ENCODE measurements at regions not wholly inside any gene's neighbourhood (a gene's known extent, or its start where the extent isn't known, plus 50 kb on each side); places are given as distances from the start of the nearest gene placed in this dataset.

DNA sequence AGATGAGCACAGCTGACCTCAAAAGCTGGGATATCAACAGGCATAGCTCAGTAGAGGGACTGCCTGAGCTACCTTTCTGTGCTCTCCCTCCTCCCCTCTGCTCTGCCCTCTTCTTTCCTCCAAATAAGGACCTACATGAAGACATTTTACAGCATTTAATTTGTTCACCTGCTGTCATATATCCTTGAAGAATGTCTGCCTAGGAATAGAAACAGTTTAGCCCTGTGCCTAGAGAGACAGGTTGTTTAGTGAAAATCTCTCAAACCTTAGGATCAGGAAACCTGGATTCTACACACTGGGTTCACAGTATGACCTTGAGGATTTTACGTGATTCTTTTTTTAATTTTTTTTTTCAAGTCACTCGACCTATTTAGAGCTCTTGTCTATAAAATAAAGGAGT is 213.0 kb upstream of the SETBP1 start:
- Histone ChIP-seq H3K9ac (ENCODE audit: low read length in 5 of 5) (no peak overlapping the region), H3K27me3 (ENCODE audit: control insufficient read depth in 5 of 5, insufficient read depth in 4 of 5, low read length in 5 of 5) (no peaks in the 10 kb centered on the region), H3K4me1 (ENCODE audit: control insufficient read depth in 5 of 5, insufficient read depth in 5 of 5, low read length in 5 of 5) (peaks cover 0 to 12% (median 4%) of the 10 kb centered on the region in 5 donors), H3K36me3 (ENCODE audit: control insufficient read depth in 5 of 5, insufficient read depth in 5 of 5, low read length in 5 of 5) (no peaks in the 10 kb centered on the region), H3K9me3 (ENCODE audit: control insufficient read depth in 5 of 5, low read length in 5 of 5) (no peaks in the 10 kb centered on the region), H3K4me3 (ENCODE audit: low read depth in 1 of 5, low read length in 5 of 5) (no peak overlapping the region), H3K27ac (ENCODE audit: low read depth, low read length) (no peak overlapping the region)

DNA sequence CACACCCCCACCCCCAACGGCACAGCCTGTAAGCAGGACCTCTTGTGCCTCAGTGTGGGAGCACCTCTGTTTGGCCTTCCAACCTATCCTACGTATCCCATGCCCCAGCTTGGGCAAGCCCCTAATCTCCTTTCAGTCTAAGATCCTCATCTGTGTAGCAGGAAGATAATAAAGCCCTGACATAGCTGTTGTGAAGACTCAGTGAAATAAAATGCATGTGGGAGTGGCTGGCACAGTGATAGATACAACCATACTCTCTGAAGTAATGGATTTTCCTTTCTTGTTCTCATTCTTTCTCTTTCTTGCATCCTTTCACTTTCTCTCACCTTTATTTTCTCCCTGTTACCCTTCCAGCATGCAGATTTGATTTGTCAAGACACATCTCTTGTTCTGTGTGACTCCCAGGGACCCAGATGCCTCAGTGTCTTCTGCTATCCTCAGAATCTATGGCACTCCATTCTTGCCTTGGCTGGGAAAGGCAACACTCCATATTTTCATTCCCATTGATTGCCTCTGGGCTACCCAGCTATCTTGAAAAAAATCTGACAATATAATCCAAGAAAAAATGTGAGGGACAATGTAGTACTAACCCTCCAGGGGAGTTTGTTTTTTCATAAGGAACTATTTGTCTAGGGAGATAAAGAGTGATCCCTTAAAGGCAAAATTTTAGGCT is 207.2 kb upstream of the SETBP1 start:
- no peak overlapping the region for H3K4me3 ChIP-seq (ENCODE audit: low read depth in 1 of 5, low read length in 5 of 5)
- peaks cover 0 to 5% (median 0%) of the 10 kb centered on the region in 5 donors for H3K4me1 ChIP-seq (ENCODE audit: control insufficient read depth in 5 of 5, insufficient read depth in 5 of 5, low read length in 5 of 5)
- no peaks in the 10 kb centered on the region for H3K36me3 ChIP-seq (ENCODE audit: control insufficient read depth in 5 of 5, insufficient read depth in 5 of 5, low read length in 5 of 5)
- H3K9me3 ChIP-seq (ENCODE audit: control insufficient read depth in 5 of 5, low read length in 5 of 5): peaks cover 0 to 3% (median 0%) of the 10 kb centered on the region in 5 donors
- no peak overlapping the region for H3K9ac ChIP-seq (ENCODE audit: low read length in 5 of 5)
- no peaks in the 10 kb centered on the region for H3K27me3 ChIP-seq (ENCODE audit: control insufficient read depth in 5 of 5, insufficient read depth in 4 of 5, low read length in 5 of 5)
- no peak overlapping the region for H3K27ac ChIP-seq (ENCODE audit: low read depth, low read length)

DNA sequence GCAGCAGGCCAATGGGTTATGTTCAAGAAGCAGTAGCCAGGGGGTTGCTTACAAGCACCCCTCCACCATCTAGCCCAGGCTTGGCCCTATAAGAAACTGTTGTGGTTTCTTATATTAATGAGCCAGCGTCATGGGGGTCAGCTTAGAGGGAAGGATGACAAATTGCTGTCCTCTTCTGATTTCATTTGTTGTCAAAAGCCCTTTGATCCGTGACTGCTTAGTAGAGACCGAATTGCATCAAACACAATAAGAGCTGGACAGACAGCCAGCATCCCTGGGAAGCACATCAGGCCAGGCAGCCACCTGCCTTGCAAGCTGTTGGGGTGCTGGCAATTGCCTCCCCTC is 206.6 kb upstream of the SETBP1 start:
- Histone ChIP-seq H3K4me1 (ENCODE audit: control insufficient read depth in 5 of 5, insufficient read depth in 5 of 5, low read length in 5 of 5) (peaks cover 0 to 5% (median 0%) of the 10 kb centered on the region in 5 donors), H3K9ac (ENCODE audit: low read length in 5 of 5) (no peak overlapping the region), H3K9me3 (ENCODE audit: control insufficient read depth in 5 of 5, low read length in 5 of 5) (peaks cover 0 to 5% (median under 1%) of the 10 kb centered on the region in 5 donors), H3K4me3 (ENCODE audit: low read depth in 1 of 5, low read length in 5 of 5) (no peak overlapping the region), H3K36me3 (ENCODE audit: control insufficient read depth in 5 of 5, insufficient read depth in 5 of 5, low read length in 5 of 5) (no peaks in the 10 kb centered on the region), H3K27me3 (ENCODE audit: control insufficient read depth in 5 of 5, insufficient read depth in 4 of 5, low read length in 5 of 5) (no peaks in the 10 kb centered on the region), H3K27ac (ENCODE audit: low read depth, low read length) (no peak overlapping the region)

DNA sequence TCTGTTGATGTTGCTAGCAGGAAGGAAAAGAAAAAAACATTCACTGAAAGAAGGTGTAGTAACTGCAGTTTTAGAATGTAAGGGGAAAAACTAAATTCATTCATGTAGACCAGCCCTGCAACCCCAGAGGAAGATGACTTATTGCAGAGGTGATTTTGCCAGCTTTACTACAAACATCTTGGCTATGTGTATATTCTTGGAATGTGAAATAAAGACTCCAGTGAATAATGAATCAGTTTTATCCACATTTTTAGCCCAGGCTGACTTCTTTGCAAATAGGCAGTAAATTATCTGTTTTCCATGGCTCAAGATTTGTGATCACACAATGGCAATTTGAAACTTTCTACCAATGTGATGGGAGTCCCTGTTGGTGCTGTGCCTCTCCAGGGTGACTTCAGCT is 206.1 kb upstream of the SETBP1 start:
- no peak overlapping the region for H3K4me3 ChIP-seq (ENCODE audit: low read depth in 1 of 5, low read length in 5 of 5)
- H3K4me1 ChIP-seq (ENCODE audit: control insufficient read depth in 5 of 5, insufficient read depth in 5 of 5, low read length in 5 of 5): peaks cover 0 to 5% (median 0%) of the 10 kb centered on the region in 5 donors
- no peaks in the 10 kb centered on the region for H3K36me3 ChIP-seq (ENCODE audit: control insufficient read depth in 5 of 5, insufficient read depth in 5 of 5, low read length in 5 of 5)
- peaks cover 0 to 10% (median 6%) of the 10 kb centered on the region in 5 donors for H3K9me3 ChIP-seq (ENCODE audit: control insufficient read depth in 5 of 5, low read length in 5 of 5)
- H3K27me3 ChIP-seq (ENCODE audit: control insufficient read depth in 5 of 5, insufficient read depth in 4 of 5, low read length in 5 of 5): no peaks in the 10 kb centered on the region
- no peak overlapping the region for H3K27ac ChIP-seq (ENCODE audit: low read depth, low read length)
- no peak overlapping the region for H3K9ac ChIP-seq (ENCODE audit: low read length in 5 of 5)

DNA sequence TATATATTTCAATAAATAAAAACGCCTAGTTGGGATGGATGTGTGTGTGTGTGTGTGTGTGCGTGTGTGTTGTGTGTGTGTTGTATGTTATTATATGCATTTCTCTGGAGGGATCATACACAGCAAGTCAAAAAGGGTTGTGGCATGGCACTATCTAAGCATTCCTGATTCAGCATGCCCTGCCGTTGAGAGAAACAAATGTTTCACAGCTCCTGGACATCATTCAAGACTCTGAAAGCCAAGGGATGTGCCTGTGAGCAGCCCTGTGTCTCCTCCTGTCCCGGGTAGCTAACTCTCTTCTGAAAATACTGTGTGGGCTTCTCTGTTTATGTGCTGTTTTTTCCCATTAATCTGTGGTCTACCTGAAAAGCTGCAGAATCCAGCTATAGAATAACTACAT is 197.9 kb upstream of the SETBP1 start:
- Histone ChIP-seq H3K27ac (ENCODE audit: low read depth, low read length) (no peak overlapping the region), H3K9me3 (ENCODE audit: control insufficient read depth in 5 of 5, low read length in 5 of 5) (peaks cover 0 to 11% (median 7%) of the 10 kb centered on the region in 5 donors), H3K36me3 (ENCODE audit: control insufficient read depth in 5 of 5, insufficient read depth in 5 of 5, low read length in 5 of 5) (no peaks in the 10 kb centered on the region), H3K27me3 (ENCODE audit: control insufficient read depth in 5 of 5, insufficient read depth in 4 of 5, low read length in 5 of 5) (no peaks in the 10 kb centered on the region), H3K4me1 (ENCODE audit: control insufficient read depth in 5 of 5, insufficient read depth in 5 of 5, low read length in 5 of 5) (no peaks in the 10 kb centered on the region), H3K9ac (ENCODE audit: low read length in 5 of 5) (no peak overlapping the region), H3K4me3 (ENCODE audit: low read depth in 1 of 5, low read length in 5 of 5) (no peak overlapping the region)

DNA sequence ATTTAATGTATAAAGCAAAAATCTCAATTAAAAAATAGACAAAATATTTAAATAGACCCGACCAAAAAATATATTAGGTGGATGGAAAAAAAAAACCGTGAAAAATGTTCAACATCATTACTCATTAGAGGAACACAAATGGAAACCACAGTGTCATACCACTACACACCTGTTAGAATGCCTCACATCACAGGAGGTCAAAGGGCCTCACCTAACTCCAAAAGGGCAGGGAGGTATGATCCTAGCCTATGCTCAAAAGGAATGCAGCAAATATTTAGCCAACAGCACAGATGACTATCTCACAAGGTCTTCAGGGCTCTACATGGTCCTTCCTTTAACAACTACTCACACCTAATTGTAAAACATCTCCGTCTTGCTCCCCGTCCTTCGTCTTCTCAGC is 185.5 kb upstream of the SETBP1 start:
- H3K27ac ChIP-seq (ENCODE audit: low read depth, low read length): no peak overlapping the region
- no peak overlapping the region for H3K9ac ChIP-seq (ENCODE audit: low read length in 5 of 5)
- H3K36me3 ChIP-seq (ENCODE audit: control insufficient read depth in 5 of 5, insufficient read depth in 5 of 5, low read length in 5 of 5): no peaks in the 10 kb centered on the region
- H3K4me1 ChIP-seq (ENCODE audit: control insufficient read depth in 5 of 5, insufficient read depth in 5 of 5, low read length in 5 of 5): no peaks in the 10 kb centered on the region
- no peaks in the 10 kb centered on the region for H3K9me3 ChIP-seq (ENCODE audit: control insufficient read depth in 5 of 5, low read length in 5 of 5)
- H3K4me3 ChIP-seq (ENCODE audit: low read depth in 1 of 5, low read length in 5 of 5): no peak overlapping the region
- H3K27me3 ChIP-seq (ENCODE audit: control insufficient read depth in 5 of 5, insufficient read depth in 4 of 5, low read length in 5 of 5): no peaks in the 10 kb centered on the region

DNA sequence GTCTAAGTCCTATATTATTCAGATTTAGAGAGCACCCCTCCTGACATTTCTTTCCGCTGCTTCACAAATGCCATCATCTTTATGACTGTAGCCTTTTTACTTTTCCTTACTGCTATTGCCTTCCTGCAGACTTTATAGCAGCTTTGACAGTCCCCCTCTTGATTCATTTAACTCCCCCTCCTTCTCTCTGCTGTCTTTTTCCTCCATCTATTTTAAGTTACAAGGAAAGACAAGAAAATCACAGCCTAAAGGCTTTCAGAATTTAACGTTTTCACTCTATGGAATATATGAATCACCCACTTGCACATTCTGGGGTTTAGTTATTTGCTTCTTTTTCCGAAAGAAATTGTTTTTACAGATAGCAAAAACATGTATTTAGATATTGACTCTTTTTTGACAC is 183.4 kb upstream of the SETBP1 start:
- H3K27me3 ChIP-seq (ENCODE audit: control insufficient read depth in 5 of 5, insufficient read depth in 4 of 5, low read length in 5 of 5): no peaks in the 10 kb centered on the region
- H3K36me3 ChIP-seq (ENCODE audit: control insufficient read depth in 5 of 5, insufficient read depth in 5 of 5, low read length in 5 of 5): no peaks in the 10 kb centered on the region
- H3K9me3 ChIP-seq (ENCODE audit: control insufficient read depth in 5 of 5, low read length in 5 of 5): no peaks in the 10 kb centered on the region
- no peak overlapping the region for H3K4me3 ChIP-seq (ENCODE audit: low read depth in 1 of 5, low read length in 5 of 5)
- H3K4me1 ChIP-seq (ENCODE audit: control insufficient read depth in 5 of 5, insufficient read depth in 5 of 5, low read length in 5 of 5): no peaks in the 10 kb centered on the region
- no peak overlapping the region for H3K9ac ChIP-seq (ENCODE audit: low read length in 5 of 5)
- H3K27ac ChIP-seq (ENCODE audit: low read depth, low read length): no peak overlapping the region

DNA sequence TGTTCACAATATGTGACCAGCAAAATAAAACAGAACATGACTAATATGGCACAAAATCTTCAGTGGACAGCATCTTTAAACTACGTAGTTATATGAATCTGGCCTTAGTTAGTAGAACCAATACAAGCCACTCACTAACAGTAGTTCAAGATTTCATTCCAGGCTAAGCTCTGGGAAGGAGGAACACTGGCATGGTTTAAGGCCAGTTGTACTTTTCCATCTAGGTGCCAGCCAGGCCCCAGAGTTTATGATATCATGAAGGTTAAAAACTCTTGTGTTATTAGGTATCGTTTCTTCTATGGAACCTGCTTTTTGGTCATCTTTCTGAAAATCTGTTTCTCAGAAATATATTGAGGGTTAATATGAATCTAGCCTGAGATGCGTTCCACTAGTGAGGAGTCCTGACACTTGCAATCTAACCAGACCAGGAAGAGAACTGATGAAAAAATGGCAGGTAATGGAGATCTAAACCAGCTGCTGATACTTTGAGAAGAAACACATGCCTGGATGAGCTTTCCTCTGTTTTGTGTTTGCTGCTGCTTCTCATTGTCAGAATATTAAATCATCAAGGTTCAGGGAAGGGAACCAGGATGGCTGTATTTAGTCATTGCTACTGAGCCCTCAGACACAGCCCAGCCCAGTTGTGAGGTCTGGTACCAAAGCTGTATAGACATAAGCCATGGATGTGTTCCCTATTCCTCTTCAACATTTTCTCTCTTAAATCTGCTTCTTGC is 182.8 kb upstream of the SETBP1 start:
- H3K9ac ChIP-seq (ENCODE audit: low read length in 5 of 5): no peak overlapping the region
- H3K27me3 ChIP-seq (ENCODE audit: control insufficient read depth in 5 of 5, insufficient read depth in 4 of 5, low read length in 5 of 5): no peaks in the 10 kb centered on the region
- H3K4me3 ChIP-seq (ENCODE audit: low read depth in 1 of 5, low read length in 5 of 5): no peak overlapping the region
- no peak overlapping the region for H3K27ac ChIP-seq (ENCODE audit: low read depth, low read length)
- H3K4me1 ChIP-seq (ENCODE audit: control insufficient read depth in 5 of 5, insufficient read depth in 5 of 5, low read length in 5 of 5): no peaks in the 10 kb centered on the region
- H3K36me3 ChIP-seq (ENCODE audit: control insufficient read depth in 5 of 5, insufficient read depth in 5 of 5, low read length in 5 of 5): no peaks in the 10 kb centered on the region
- H3K9me3 ChIP-seq (ENCODE audit: control insufficient read depth in 5 of 5, low read length in 5 of 5): no peaks in the 10 kb centered on the region

DNA sequence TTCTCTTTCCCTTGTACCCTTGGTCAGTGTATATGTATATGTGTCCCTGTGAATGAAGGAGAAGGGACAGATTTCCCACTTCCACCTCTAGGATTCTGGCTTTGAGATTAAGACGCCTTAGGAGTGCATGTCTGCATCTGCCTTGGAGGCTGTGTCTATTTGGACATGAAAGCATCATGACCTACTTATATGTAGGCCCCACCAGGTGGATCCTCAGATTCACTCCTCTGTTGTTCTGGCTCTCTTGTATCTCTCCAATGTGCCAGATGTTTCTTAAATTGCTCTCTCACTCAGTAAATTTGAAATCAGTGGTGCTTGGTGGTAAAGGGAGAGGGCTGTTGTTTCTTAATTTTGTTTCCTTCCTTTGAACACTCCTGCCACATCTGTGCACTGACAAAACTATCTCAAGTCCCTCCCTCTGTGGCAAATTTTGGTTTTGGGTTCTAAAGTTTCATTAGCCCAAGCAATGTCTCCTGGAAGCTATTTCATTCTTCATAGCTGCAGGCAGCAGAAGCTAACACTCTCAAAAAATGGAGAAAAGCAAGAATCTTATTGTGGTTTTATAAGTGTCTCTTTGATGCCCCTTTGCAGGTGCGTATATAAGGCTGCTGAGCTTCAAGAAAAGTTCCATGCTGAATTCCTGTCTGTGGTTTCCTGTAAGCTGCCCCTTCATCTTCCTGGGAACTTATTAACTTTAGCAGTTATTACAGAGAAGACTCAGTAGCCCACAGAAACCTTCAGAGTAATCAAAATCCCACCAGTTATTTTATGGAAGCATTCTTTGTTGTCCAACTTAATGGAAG is 179.7 kb upstream of the SETBP1 start:
- Histone ChIP-seq H3K27me3 (ENCODE audit: control insufficient read depth in 5 of 5, insufficient read depth in 4 of 5, low read length in 5 of 5) (no peaks in the 10 kb centered on the region), H3K9me3 (ENCODE audit: control insufficient read depth in 5 of 5, low read length in 5 of 5) (no peaks in the 10 kb centered on the region), H3K4me1 (ENCODE audit: control insufficient read depth in 5 of 5, insufficient read depth in 5 of 5, low read length in 5 of 5) (no peaks in the 10 kb centered on the region), H3K36me3 (ENCODE audit: control insufficient read depth in 5 of 5, insufficient read depth in 5 of 5, low read length in 5 of 5) (no peaks in the 10 kb centered on the region), H3K4me3 (ENCODE audit: low read depth in 1 of 5, low read length in 5 of 5) (no peak overlapping the region), H3K9ac (ENCODE audit: low read length in 5 of 5) (no peak overlapping the region), H3K27ac (ENCODE audit: low read depth, low read length) (no peak overlapping the region)

DNA sequence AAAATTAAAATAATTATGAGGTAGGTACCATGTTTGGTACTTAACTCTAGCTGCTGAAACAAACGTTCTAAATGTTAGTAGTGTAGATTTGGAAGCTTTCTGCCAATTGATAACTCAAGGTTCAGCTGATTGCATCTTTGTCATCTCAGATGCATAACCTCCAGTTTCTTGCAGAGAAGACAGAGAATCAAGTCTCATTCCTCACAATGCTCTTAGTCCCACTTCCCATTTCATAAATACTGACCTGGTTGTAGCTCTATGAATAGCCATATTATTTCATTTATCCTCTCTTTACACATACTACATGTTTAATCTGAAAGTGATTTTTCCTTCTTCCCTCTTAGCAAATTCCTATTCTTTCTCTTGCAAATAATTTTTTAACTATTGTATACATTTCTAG is 178.5 kb upstream of the SETBP1 start:
- Histone ChIP-seq H3K9me3 (ENCODE audit: control insufficient read depth in 5 of 5, low read length in 5 of 5) (no peaks in the 10 kb centered on the region), H3K4me1 (ENCODE audit: control insufficient read depth in 5 of 5, insufficient read depth in 5 of 5, low read length in 5 of 5) (no peaks in the 10 kb centered on the region), H3K36me3 (ENCODE audit: control insufficient read depth in 5 of 5, insufficient read depth in 5 of 5, low read length in 5 of 5) (no peaks in the 10 kb centered on the region), H3K9ac (ENCODE audit: low read length in 5 of 5) (no peak overlapping the region), H3K27ac (ENCODE audit: low read depth, low read length) (no peak overlapping the region), H3K4me3 (ENCODE audit: low read depth in 1 of 5, low read length in 5 of 5) (no peak overlapping the region), H3K27me3 (ENCODE audit: control insufficient read depth in 5 of 5, insufficient read depth in 4 of 5, low read length in 5 of 5) (no peaks in the 10 kb centered on the region)

Measured in subcutaneous abdominal adipose tissue (tissue), 5 donors.